Ascending aorta (tissue), 2 donors: ENCODE measurements at regions not wholly inside any gene's neighbourhood (a gene's known extent, or its start where the extent isn't known, plus 50 kb on each side); places are given as distances from the start of the nearest gene placed in this dataset.
"Not testable (repeated sequence)": the region's sequence is repeated elsewhere in the genome, so short reads cannot be mapped to it uniquely, and the experiment has no call there.

Source experiments
- DNase-seq, 2 donors: peaks; one replicate each; pipeline ENCODE4 v3.0.0-alpha.2; 2019; ENCODE audit warnings: low spot score in 2 of 2
- H3K27ac ChIP-seq, 2 donors: fragments of 200-600 bp; sonication (generic); one replicate each; pipeline ENCODE4 v1.5.1; 2016 to 2017; ENCODE audit warnings: mild to moderate bottlenecking in 1 of 2
- H3K27me3 ChIP-seq: fragments of 200-600 bp; sonication (generic); one replicate; pipeline ENCODE4 v1.5.1; 2017
- H3K36me3 ChIP-seq, 2 donors: fragments of 200-600 bp; sonication (generic); one replicate each; pipeline ENCODE4 v1.5.1; 2016
- H3K4me1 ChIP-seq, 2 donors: fragments of 200-600 bp; sonication (generic); one replicate each; pipeline ENCODE4 v1.5.1; 2016 to 2017; ENCODE audit warnings: mild to moderate bottlenecking in 1 of 2
- H3K4me3 ChIP-seq, 2 donors: fragments of 200-600 bp; sonication (generic); one replicate each; pipeline ENCODE4 v1.5.1; 2016 to 2017; ENCODE audit warnings: mild to moderate bottlenecking in 1 of 2
- H3K9me3 ChIP-seq, 2 donors: fragments of 200-600 bp; sonication (generic); one replicate each; pipeline ENCODE4 v1.5.1; 2016
- CTCF ChIP-seq, 3 experiments: fragments of 200-600 bp in 2 of 3; fragments of 450-650 bp in 1 of 3; sonication (generic) in 2 of 3; IDR thresholded peaks; one replicate each; pipeline ENCODE4 v1.5.1; 2016 to 2019; ENCODE audit warnings: antibody characterized with exemption in 3 of 3, mild to moderate bottlenecking in 1 of 3, moderate library complexity in 1 of 3
- intact Hi-C: fragments of 100-400 bp; cut with DNase I; formaldehyde crosslinking; loops from one replicate; pipeline ENCODE4 v1.15.1; 2023

GRCh38 chr9:79490657-79491248 is 81.0 kb upstream of the TLE4 start:
- no peaks in the 10 kb centered on the region for H3K4me1 ChIP-seq
- DNase-seq, result no peak
- no peak overlapping the region for H3K4me3 ChIP-seq
- H3K9me3 ChIP-seq, result no peaks in the 10 kb centered on the region
- TF ChIP-seq CTCF (IDR thresholded peaks at IDR 0.05), result no peak
- intact Hi-C loops, result no loop called here
- H3K36me3 ChIP-seq, result no peaks in the 10 kb centered on the region
- H3K27ac ChIP-seq, result no peak overlapping the region
- no peaks in the 10 kb centered on the region for H3K27me3 ChIP-seq

- Histone ChIP-seq H3K27ac (no peak overlapping the region), H3K27me3 (no peaks in the 10 kb centered on the region), H3K4me3 (no peak overlapping the region), H3K36me3 (no peaks in the 10 kb centered on the region), H3K4me1 (no peaks in the 10 kb centered on the region), H3K9me3 (no peaks in the 10 kb centered on the region)
- no peak for DNase-seq
- TF ChIP-seq CTCF (IDR thresholded peaks at IDR 0.05), result no peak
- intact Hi-C loops, result no loop called here
Observed at GRCh38 chr9:79492092-79493009, 79.4 kb upstream of the TLE4 start.

- H3K9me3 ChIP-seq, H3K4me1 ChIP-seq, intact Hi-C loops, H3K27ac ChIP-seq, H3K4me3 ChIP-seq, H3K27me3 ChIP-seq, DNase-seq, H3K36me3 ChIP-seq: not testable (repeated sequence)
Observed at GRCh38 chr9:79500196-79500864, 71.4 kb upstream of the TLE4 start.

- no peak for TF ChIP-seq CTCF (IDR thresholded peaks at IDR 0.05)
- Histone ChIP-seq H3K36me3 (no peaks in the 10 kb centered on the region), H3K9me3 (no peaks in the 10 kb centered on the region)
Observed at GRCh38 chr9:79501546-79501945, 70.2 kb upstream of the TLE4 start.

GRCh38 chr9:79507801-79508200 is 64.0 kb upstream of the TLE4 start:
- TF ChIP-seq CTCF (IDR thresholded peaks at IDR 0.05), result no peak
- no peak overlapping the region for H3K27ac ChIP-seq
- H3K27me3 ChIP-seq, result no peaks in the 10 kb centered on the region
- H3K4me1 ChIP-seq, result no peaks in the 10 kb centered on the region
- no peak for DNase-seq
- no peaks in the 10 kb centered on the region for H3K36me3 ChIP-seq
- no peaks in the 10 kb centered on the region for H3K9me3 ChIP-seq
- intact Hi-C loops, result no loop called here
- no peak overlapping the region for H3K4me3 ChIP-seq

More at GRCh38 chr9:79501546-79501945, 70.2 kb upstream of the TLE4 start:
- intact Hi-C loops, result no loop called here
- H3K27ac ChIP-seq, result no peak overlapping the region
- H3K27me3 ChIP-seq, result no peaks in the 10 kb centered on the region
- H3K4me3 ChIP-seq, result no peak overlapping the region
- no peak for DNase-seq
- H3K4me1 ChIP-seq, result no peaks in the 10 kb centered on the region

- intact Hi-C loops, result no loop called here
- no peak overlapping the region for H3K4me3 ChIP-seq
- H3K27me3 ChIP-seq, result no peaks in the 10 kb centered on the region
- TF ChIP-seq CTCF (IDR thresholded peaks at IDR 0.05), result no peak
- no peaks in the 10 kb centered on the region for H3K9me3 ChIP-seq
- H3K27ac ChIP-seq, result no peak overlapping the region
- no peak for DNase-seq
- no peaks in the 10 kb centered on the region for H3K36me3 ChIP-seq
- H3K4me1 ChIP-seq, result no peaks in the 10 kb centered on the region
Observed at GRCh38 chr9:79512251-79512650, 59.5 kb upstream of the TLE4 start.
